CD4-positive, alpha-beta memory T cell (primary cell): ENCODE measurements at regions not wholly inside any gene's neighbourhood (a gene's known extent, or its start where the extent isn't known, plus 50 kb on each side); places are given as distances from the start of the nearest gene placed in this dataset.

Experiments
- CTCF ChIA-PET: fragments of 350-600 bp; sonication (Branson Sonifier 250); formaldehyde crosslinking; loops from one replicate; lab custom pipeline; 2021; ENCODE audit warnings: inconsistent platforms; ENCODE audit not compliant: partially characterized antibody; lab: Charles Lee
- POLR2A ChIA-PET: fragments of 350-600 bp; sonication (Branson Sonifier 250); formaldehyde crosslinking; loops from one replicate; lab custom pipeline; 2021; ENCODE audit not compliant: partially characterized antibody; lab: Charles Lee
- DNase-seq, 5 donors: peaks; one replicate each; pipeline versions ENCODE4 v3.0.0 to v3.0.0-alpha.2; 2020 to 2022; ENCODE audit warnings: mixed read lengths in 1 of 5
- H3K27ac ChIP-seq: one replicate; pipeline ENCODE4 v1.7.0; 2013; ENCODE audit warnings: low read depth, low read length
- H3K27me3 ChIP-seq: 2 replicates; pipeline ENCODE4 v1.7.0; 2013; ENCODE audit warnings: mild to moderate bottlenecking, low read length, moderate library complexity; ENCODE audit not compliant: insufficient read depth
- H3K36me3 ChIP-seq: 2 replicates; pipeline ENCODE4 v1.7.0; 2013; ENCODE audit warnings: mild to moderate bottlenecking, low read length, moderate library complexity; ENCODE audit not compliant: insufficient read depth
- H3K4me1 ChIP-seq: 2 replicates; pipeline ENCODE4 v1.7.0; 2013; ENCODE audit warnings: mild to moderate bottlenecking, low read length, moderate library complexity; ENCODE audit not compliant: insufficient read depth
- H3K4me3 ChIP-seq, 2 donors: one replicate each; pipeline ENCODE4 v1.7.0; 2013; ENCODE audit warnings: low read length in 2 of 2, mild to moderate bottlenecking in 1 of 2
- H3K9me3 ChIP-seq, 2 donors: one replicate each; pipeline ENCODE4 v1.7.0; 2013; ENCODE audit warnings: low read length in 2 of 2, control low read depth in 1 of 2; ENCODE audit not compliant: control insufficient read depth in 1 of 2
- H3K27ac Mint-ChIP-seq, 7 donors: one replicate each; pipeline ENCODE4 v1.8.0; 2020 to 2021; ENCODE audit warnings: mixed read lengths in 7 of 7, mild to moderate bottlenecking in 6 of 7, inconsistent platforms in 3 of 7, moderate library complexity in 3 of 7
- H3K27me3 Mint-ChIP-seq, 2 donors: one replicate each; pipeline ENCODE4 v1.8.0; 2020 to 2021; ENCODE audit warnings: mixed read lengths in 2 of 2
- H3K36me3 Mint-ChIP-seq, 2 donors: one replicate each; pipeline ENCODE4 v1.8.0; 2020 to 2021; ENCODE audit warnings: mixed read lengths in 2 of 2, inconsistent platforms in 1 of 2, mild to moderate bottlenecking in 1 of 2
- H3K4me1 Mint-ChIP-seq, 4 donors: one replicate each; pipeline ENCODE4 v1.8.0; 2020 to 2021; ENCODE audit warnings: mixed read lengths in 4 of 4, mild to moderate bottlenecking in 1 of 4
- H3K4me3 Mint-ChIP-seq, 8 donors: one replicate each; pipeline ENCODE4 v1.8.0; 2020 to 2021; ENCODE audit warnings: mixed read lengths in 8 of 8, mild to moderate bottlenecking in 7 of 8, moderate library complexity in 6 of 8, inconsistent platforms in 3 of 8
- H3K9me3 Mint-ChIP-seq, 8 donors: one replicate each; pipeline ENCODE4 v1.8.0; 2020 to 2021; ENCODE audit warnings: mixed read lengths in 8 of 8, mild to moderate bottlenecking in 5 of 8, inconsistent platforms in 3 of 8, moderate library complexity in 1 of 8
- intact Hi-C: fragments of 100-400 bp; cut with micrococcal nuclease; formaldehyde crosslinking; loops from one replicate; pipeline ENCODE4 v1.15.1; 2023

DNA sequence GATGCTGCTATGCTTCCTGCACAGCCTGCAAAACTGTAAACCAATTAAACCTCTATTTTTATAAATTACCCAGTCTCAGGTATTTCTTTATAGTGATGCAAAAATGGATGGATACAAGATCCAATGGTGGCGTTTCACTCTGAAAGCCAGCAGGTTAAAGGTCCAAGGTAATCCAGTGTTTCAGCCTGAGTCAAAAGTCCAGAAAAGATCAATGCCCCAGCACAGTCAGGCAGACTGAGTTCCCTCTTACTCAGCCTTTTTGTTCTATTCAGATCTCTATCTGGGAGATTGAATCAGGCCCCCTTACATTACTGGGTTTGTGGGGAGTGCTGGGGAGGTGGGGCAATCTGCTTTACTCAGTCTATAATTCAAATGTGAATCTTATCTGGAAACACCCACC, 464.5 kb downstream of the GXYLT1 start:
- no peaks in the 10 kb centered on the region for H3K4me1 ChIP-seq
- no peak overlapping the region for H3K4me3 Mint-ChIP-seq
- H3K36me3 ChIP-seq = no peaks in the 10 kb centered on the region
- no peaks in the 10 kb centered on the region for H3K9me3 ChIP-seq
- no peak overlapping the region for H3K27ac Mint-ChIP-seq
- H3K36me3 Mint-ChIP-seq = no peaks in the 10 kb centered on the region
- H3K9me3 Mint-ChIP-seq = peaks cover 0 to 5% (median 3%) of the 10 kb centered on the region in 8 donors
- no peaks in the 10 kb centered on the region for H3K27me3 ChIP-seq
- POLR2A ChIA-PET = no interaction called here
- DNase-seq = no peak
- no peak overlapping the region for H3K4me3 ChIP-seq
- peaks cover 2 to 3% of the 10 kb centered on the region in 2 donors for H3K27me3 Mint-ChIP-seq
- no peak overlapping the region for H3K27ac ChIP-seq
- H3K4me1 Mint-ChIP-seq = no peaks in the 10 kb centered on the region
- intact Hi-C loops = no loop called here
- CTCF ChIA-PET = no interaction called here

DNA sequence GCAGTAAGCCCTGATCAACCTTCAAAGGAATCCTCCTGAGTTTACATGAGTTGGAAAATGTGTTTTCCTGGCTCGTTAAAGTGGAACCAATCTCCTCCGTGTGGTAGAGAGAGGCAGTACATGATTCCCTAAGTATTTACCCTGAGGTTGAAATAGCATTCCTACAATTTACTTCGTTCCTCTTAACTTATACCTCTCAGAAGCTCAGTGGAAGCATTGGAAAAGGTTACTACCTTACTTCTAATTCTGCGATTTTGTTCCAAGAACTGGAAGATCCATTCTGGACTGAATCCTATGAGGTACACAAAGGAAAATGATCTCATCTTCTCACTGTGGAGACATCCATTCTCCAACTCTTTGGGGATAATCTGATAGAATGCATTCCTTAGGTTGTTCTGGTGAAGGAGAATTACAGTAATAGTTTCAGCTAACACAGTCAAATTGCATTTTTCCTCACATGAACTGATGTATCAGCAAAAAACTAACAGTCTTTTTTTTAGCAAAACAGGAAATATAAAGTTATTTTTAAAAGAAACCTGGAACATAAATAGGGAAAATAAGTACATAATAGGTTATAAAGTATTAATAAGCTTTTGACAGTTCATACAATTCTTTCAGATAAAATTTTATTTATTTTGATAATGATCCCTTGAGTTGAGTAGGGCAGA, 475.6 kb downstream of the PDZRN4 start:
- no peaks in the 10 kb centered on the region for H3K27me3 ChIP-seq
- H3K27ac ChIP-seq = no peak overlapping the region
- no peaks in the 10 kb centered on the region for H3K36me3 Mint-ChIP-seq
- H3K27me3 Mint-ChIP-seq = peaks cover 0 to 1% of the 10 kb centered on the region in 2 donors
- H3K36me3 ChIP-seq = no peaks in the 10 kb centered on the region
- H3K27ac Mint-ChIP-seq = no peak overlapping the region
- POLR2A ChIA-PET = no interaction called here
- CTCF ChIA-PET = no interaction called here
- H3K4me1 ChIP-seq = no peaks in the 10 kb centered on the region
- no peak for DNase-seq
- H3K4me1 Mint-ChIP-seq = no peaks in the 10 kb centered on the region
- no peaks in the 10 kb centered on the region for H3K9me3 ChIP-seq
- H3K4me3 Mint-ChIP-seq = no peak overlapping the region
- H3K9me3 Mint-ChIP-seq = peaks cover 0 to 7% (median under 1%) of the 10 kb centered on the region in 8 donors
- intact Hi-C loops = no loop called here
- no peak overlapping the region for H3K4me3 ChIP-seq

DNA sequence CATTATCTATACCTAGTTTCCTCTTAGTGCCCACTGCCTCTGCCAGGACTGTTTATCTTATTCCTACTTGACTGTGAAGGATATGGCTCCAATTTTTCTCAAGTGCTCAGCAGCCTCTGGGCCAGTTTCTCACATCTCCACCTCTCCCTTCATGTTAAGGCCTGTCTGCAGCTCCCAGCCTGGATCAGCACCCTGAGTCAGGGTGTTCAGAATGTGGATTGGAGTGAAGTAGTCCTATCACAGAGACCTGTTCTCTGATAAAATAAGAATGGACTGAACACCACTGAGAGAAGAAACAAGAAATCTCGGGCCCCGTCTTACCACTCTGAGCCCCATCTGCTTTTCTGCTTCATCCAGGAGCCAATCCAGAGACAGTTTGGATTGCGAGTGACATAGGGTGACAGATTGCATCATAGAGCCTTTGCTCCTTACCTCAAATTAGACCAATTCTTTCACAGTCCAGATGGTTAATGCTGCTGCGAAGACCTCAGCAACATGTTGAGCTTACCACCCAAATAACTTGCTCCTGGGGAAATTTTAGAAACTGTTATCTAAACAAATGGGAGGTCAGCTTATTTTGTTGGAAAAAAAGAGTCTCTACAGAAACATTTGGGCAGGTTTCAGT, 473.1 kb downstream of the PDZRN4 start:
- Histone ChIP-seq H3K27ac (no peak overlapping the region), H3K36me3 (no peaks in the 10 kb centered on the region), H3K4me1 (no peaks in the 10 kb centered on the region), H3K4me3 (no peak overlapping the region), H3K27me3 (no peaks in the 10 kb centered on the region), H3K9me3 (no peaks in the 10 kb centered on the region)
- intact Hi-C loops = no loop called here
- Mint-ChIP-seq H3K4me3 (no peak overlapping the region), H3K4me1 (no peaks in the 10 kb centered on the region), H3K36me3 (no peaks in the 10 kb centered on the region), H3K27ac (no peak overlapping the region), H3K27me3 (peaks cover 0 to 1% of the 10 kb centered on the region in 2 donors), H3K9me3 (peaks cover 0 to 7% (median 2%) of the 10 kb centered on the region in 8 donors)
- CTCF ChIA-PET = interaction anchor here (2.5 kb wide), 1 partner anchor 26 kb away, joined by 5 read pairs; no protein-coding TSS in a partner anchor
- DNase-seq = no peak
- POLR2A ChIA-PET = no interaction called here

DNA sequence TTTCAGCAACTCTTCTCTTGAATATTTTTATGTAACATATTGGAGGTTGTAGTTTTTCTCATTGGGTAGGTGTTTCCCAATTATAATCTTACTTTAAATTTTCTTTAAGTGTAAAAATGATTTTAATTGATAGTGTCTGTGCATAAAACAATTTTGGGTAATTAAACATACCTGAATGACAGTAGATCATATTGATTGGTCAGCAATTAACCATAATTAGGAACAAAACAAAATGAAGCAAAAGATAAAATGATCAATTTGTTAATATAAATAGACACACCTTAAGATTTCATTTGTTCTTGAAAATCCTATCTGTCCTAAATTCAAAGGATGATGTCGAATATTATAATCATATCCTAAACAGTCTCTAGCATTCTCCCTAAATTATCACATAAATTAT, 468.3 kb downstream of the PDZRN4 start:
- ChIA-PET CTCF (no interaction called here), POLR2A (no interaction called here)
- no peaks in the 10 kb centered on the region for H3K4me1 ChIP-seq
- peaks cover 0 to 1% of the 10 kb centered on the region in 2 donors for H3K27me3 Mint-ChIP-seq
- H3K27me3 ChIP-seq = no peaks in the 10 kb centered on the region
- DNase-seq = no peak
- intact Hi-C loops = no loop called here
- no peak overlapping the region for H3K27ac Mint-ChIP-seq
- H3K36me3 Mint-ChIP-seq = no peaks in the 10 kb centered on the region
- no peaks in the 10 kb centered on the region for H3K36me3 ChIP-seq
- H3K4me1 Mint-ChIP-seq = peaks cover 0 to 3% (median 0%) of the 10 kb centered on the region in 4 donors
- no peak overlapping the region for H3K27ac ChIP-seq
- peaks cover 0 to 2% (median 0%) of the 10 kb centered on the region in 8 donors for H3K9me3 Mint-ChIP-seq
- no peak overlapping the region for H3K4me3 ChIP-seq
- no peak overlapping the region for H3K4me3 Mint-ChIP-seq
- no peaks in the 10 kb centered on the region for H3K9me3 ChIP-seq

DNA sequence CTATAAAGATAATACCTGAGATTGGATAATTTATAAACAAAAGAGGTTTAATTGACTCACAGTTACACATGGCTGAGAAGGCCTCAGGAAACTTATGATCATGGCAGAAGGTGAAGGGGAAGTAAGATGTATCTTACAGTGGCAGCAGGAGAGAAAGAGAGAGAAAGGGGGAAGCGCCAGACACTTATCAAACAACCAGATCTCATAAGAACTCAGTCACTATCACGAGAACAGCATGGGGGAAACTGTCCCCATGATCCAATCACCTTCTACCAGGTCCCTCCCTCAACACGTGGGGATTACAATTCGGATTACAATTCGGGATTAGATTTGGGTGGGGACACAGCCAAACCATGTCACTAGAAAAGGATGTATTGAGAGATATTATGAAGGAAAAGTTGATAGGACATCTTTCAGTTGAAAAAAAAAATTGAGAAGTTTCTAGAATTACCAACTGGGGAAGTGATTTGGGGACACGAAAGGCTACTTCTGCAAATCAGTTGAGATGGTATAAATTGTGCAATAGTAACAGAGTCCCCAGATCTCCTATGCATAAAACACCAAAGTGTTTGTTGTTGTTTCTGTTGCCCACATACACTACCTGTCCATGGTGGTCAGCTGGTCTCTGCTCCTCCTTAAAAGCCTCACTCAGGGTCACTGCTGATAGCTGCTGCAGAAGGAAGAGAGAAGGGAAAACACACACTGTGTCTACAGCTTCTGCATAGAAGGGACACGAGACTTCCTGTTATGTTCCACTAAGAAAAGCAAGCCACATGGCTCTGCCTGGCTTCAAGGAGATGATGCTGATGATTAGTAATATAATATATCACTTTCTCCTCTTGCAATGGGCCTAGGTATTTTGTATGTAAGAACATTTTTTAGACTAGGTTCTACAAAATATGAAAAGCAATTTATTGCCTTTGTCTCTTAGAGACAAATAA, 465.5 kb downstream of the PDZRN4 start:
- no peaks in the 10 kb centered on the region for H3K27me3 ChIP-seq
- Mint-ChIP-seq H3K36me3 (no peaks in the 10 kb centered on the region), H3K4me1 (peaks cover 0 to 3% (median 0%) of the 10 kb centered on the region in 4 donors), H3K9me3 (peaks cover 0 to 2% (median 0%) of the 10 kb centered on the region in 8 donors), H3K27ac (no peak overlapping the region), H3K27me3 (no peaks in the 10 kb centered on the region), H3K4me3 (no peak overlapping the region)
- no peak overlapping the region for H3K27ac ChIP-seq
- CTCF ChIA-PET = no interaction called here
- H3K4me3 ChIP-seq = no peak overlapping the region
- no peaks in the 10 kb centered on the region for H3K4me1 ChIP-seq
- intact Hi-C loops = no loop called here
- no peaks in the 10 kb centered on the region for H3K9me3 ChIP-seq
- DNase-seq = no peak
- POLR2A ChIA-PET = no interaction called here
- H3K36me3 ChIP-seq = no peaks in the 10 kb centered on the region

DNA sequence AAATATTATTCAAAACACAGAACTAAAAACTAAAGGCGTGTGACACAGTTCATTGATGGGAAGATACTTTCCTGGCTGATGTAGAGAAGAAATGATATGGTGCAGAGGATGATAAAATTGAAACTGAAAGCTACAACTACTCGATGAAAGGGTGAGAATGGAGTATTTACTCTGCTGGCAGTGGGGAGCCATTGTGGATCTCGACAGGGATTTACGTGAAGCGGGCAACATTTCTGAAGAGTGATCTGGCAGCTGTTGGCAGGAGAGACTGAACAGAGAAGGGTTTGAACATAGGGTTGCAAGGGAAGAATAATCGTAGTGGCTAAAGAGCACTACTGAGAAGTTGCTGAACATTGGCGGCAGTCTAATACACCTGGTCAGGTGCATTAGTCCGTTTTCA, 464.9 kb downstream of the PDZRN4 start:
- H3K4me3 Mint-ChIP-seq = no peak overlapping the region
- intact Hi-C loops = no loop called here
- no peak overlapping the region for H3K27ac Mint-ChIP-seq
- H3K9me3 Mint-ChIP-seq = no peaks in the 10 kb centered on the region
- no peaks in the 10 kb centered on the region for H3K36me3 Mint-ChIP-seq
- ChIA-PET CTCF (no interaction called here), POLR2A (no interaction called here)
- Histone ChIP-seq H3K9me3 (no peaks in the 10 kb centered on the region), H3K27me3 (no peaks in the 10 kb centered on the region), H3K27ac (no peak overlapping the region), H3K36me3 (no peaks in the 10 kb centered on the region), H3K4me3 (no peak overlapping the region), H3K4me1 (no peaks in the 10 kb centered on the region)
- no peak for DNase-seq
- H3K4me1 Mint-ChIP-seq = peaks cover 0 to 3% (median 0%) of the 10 kb centered on the region in 4 donors
- no peaks in the 10 kb centered on the region for H3K27me3 Mint-ChIP-seq

DNA sequence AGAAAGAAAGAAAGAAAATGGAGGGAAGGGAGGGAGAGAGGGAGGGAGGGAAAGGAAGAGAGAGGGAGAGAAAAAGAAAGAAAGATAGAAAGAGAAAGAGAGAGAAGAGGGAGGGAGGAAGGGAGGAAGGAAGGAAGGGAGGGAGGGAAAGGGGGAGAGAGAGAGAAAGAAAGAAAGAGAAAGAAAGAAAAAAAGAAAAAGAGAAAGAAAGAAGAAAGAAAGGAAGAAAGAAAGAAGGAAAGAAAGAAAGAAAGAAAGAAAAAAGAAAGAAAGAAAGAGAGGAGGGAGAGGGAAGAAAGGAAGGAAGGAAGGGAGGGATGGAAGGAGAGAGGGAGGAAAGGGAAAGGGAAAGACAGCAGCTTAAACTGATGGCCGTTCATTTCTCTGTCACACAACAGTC, 457.5 kb downstream of the PDZRN4 start:
- no peak for DNase-seq
- Mint-ChIP-seq H3K27ac (no peak overlapping the region), H3K4me3 (no peak overlapping the region), H3K36me3 (no peaks in the 10 kb centered on the region), H3K27me3 (no peaks in the 10 kb centered on the region), H3K9me3 (peaks cover 0 to 4% (median 3%) of the 10 kb centered on the region in 8 donors), H3K4me1 (no peaks in the 10 kb centered on the region)
- no peak overlapping the region for H3K4me3 ChIP-seq
- intact Hi-C loops = no loop called here
- no peaks in the 10 kb centered on the region for H3K9me3 ChIP-seq
- H3K27ac ChIP-seq = no peak overlapping the region
- no peaks in the 10 kb centered on the region for H3K36me3 ChIP-seq
- no peaks in the 10 kb centered on the region for H3K27me3 ChIP-seq
- ChIA-PET CTCF (no interaction called here), POLR2A (no interaction called here)
- H3K4me1 ChIP-seq = no peaks in the 10 kb centered on the region
